HG03558 (cell line): ENCODE measurements at regions not wholly inside any gene's neighbourhood (a gene's known extent, or its start where the extent isn't known, plus 50 kb on each side); places are given as distances from the start of the nearest gene placed in this dataset.

Experiments used
- ATAC-seq: cut with Tn5 transposase; IDR thresholded peaks from one replicate; pipeline ENCODE4 v1.9.1; 2021; ENCODE audit warnings: moderate number of reproducible peaks; ENCODE audit not compliant: unreplicated experiment; ENCODE audit errors: extremely low read depth

GRCh38 chr3:189548053-189548452, 83.1 kb upstream of the TP63 start:
- no peak for ATAC-seq

DNA sequence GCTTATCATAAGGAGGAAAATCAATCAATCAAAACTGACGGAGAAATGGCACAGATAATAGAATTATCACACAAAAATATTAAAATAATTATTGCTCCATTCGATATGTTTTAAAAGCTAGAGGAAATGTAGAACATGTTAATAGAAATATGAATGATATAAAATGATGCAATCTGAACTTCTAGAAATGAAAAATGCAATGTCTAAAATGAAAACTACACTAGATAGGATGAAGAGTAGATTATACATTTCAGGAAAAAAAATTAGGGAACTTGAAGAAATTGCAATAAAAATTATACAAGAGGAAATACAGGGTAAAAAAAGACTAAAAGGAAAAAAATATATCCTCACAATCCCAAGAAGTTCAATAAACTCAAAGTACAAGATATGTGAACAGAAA, 80.2 kb upstream of the TP63 start:
- ATAC-seq: no peak

- no peak for ATAC-seq
Measured at GRCh38 chr3:189554868-189555557, 76.2 kb upstream of the TP63 start.

GRCh38 chr3:189555558-189555881, 75.7 kb upstream of the TP63 start:
- no peak for ATAC-seq

DNA sequence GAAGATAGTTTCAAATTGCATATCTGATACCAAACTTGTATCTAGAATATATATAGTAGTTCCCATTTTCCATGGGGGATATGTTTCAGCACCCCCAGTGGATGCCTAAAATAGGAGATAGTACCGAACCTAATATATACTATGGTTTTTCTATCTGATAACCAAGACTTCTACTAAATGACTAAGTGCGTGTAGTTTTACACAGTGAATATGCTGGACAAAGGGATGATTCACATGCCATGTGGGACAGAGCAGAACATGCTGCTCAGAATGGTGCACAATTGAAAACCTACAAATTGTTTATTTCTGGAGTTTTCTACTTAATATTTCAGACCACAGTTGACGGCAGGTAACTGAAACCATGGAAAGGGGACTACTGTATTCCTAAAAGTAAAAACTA, 73.4 kb upstream of the TP63 start:
- no peak for ATAC-seq

DNA sequence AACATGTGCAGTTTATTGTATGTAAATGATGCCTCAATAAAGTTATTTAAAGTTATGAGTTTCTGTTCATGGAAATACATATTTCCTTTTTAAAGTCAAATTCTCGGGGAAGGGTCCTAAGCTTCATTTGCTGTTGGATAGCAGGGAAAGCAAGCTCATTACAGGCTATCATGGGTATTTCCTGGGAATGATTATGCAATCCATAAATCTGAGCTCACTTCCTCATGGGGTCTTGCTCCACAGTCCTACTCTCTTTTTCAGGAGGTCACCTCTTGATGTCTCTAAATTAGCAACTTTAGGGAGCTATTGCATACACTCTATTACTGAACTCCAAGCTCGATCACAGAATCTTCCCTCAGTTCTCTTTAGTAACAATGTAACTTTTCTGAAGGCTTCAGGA, 69.9 kb upstream of the TP63 start:
- no peak for ATAC-seq

DNA sequence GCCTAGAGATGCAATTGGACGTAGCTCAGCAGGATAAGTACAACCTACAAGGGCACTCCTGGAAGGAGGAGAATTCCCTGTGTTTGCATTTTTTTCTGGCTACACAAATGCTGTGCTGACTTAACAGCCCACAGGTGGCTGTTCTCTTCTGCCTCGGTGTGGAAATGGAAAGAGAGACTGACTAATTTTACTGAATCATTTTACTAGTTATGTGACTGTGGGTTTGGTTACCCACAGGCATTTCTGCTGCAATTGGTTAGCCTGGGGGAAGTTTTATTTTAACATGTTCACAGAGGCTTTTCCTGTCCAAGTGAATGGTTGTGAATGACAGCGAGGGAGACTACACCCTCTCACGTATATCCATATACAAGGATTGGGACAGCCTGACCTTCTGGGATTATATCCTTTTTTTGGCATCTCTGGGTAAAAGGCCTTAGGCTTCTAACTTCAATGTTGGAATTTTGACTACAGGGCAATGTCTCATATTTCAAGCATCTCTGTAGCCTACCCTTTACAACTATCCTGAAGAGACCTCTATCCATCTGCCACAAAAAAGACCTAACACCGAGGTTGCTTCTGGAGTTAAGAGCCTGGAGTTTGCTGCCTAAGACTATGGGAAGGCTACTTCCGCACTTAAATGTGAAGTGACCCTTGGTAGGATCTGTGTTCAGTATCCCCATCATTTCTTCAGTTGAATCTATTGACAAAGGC, 67.2 kb upstream of the TP63 start:
- ATAC-seq: peak; percentile 74

DNA sequence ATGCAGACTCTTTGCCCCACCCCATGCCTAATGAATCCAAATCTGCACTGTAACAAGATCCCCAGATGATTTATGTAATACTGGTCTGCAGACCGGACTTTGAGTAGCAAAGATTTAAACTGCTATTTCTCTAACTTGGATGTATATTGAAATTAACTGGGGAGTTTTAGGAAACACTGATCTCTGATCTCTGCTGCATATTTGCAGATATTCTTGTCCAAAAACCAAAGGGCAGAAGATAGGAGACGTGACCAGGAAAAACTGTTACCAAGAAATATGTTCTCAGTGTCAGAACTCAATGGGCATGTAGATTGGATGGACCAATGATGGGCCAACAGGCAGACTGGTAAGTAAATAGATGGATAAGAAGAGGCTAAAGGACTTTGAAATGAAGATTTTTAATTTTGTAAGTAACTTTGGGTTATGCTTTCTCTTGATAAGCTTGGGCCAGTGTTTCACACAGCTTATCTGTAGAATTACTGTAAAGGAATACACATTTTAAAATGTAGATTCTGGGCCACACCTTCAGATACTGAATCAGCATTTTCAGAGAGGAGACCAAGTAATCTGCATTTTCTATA, 64.5 kb upstream of the TP63 start:
- ATAC-seq: no peak

- ATAC-seq: no peak
Measured at GRCh38 chr3:189567322-189567721, 63.9 kb upstream of the TP63 start.

DNA sequence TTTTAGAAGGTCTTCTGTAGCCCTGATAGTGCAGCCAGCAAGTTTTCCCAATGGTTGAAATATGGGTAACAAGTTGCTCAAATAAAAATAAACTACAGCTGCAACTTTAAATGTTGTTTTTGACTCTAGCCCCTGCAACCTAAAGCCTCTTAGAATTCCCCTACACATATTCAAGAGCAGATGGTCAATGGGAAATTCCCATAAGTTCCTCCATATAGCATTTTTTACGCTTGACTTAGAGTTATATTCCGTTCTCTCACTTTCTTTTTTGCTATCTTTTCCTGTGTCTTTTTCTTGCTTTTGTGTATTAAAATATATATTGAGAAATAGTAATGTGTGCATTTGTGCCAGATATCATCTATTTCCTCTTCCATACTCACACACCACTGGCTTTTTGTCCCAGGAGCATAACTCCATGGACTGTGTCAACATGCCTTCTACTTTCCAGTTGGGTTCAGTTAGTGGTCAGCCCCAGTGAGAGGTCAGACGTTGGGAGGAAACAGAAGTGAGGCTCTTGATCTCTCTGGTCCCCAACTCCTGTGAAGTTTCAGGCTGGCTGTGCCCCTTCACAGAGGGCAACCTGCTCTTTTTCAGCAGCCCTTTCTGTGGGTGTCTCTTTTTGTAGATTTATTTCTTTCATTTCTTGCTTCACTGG, 63.3 kb upstream of the TP63 start:
- no peak for ATAC-seq

GRCh38 chr3:189568961-189569360, 62.2 kb upstream of the TP63 start:
- ATAC-seq: no peak

DNA sequence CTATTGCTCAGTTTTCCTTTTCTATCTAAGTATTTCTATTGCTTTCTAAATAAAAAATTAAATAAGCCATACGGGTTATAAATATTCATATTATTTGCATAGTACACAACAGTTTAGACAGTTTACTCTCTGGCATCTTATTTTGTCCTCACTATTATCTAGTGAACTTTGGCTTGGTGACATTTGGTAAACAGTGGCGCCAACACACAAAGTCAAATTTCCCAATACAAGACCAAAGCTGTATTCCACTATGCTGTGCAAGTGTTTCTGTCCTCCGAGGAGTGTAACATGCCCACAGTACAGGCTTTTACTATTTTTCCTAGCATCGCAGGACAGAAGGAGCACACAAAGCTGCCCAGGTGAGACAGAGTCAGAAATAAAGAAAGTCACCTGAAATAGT, 61.7 kb upstream of the TP63 start:
- no peak for ATAC-seq

GRCh38 chr3:189570916-189571315, 60.3 kb upstream of the TP63 start:
- peak; percentile 48 for ATAC-seq

- ATAC-seq: no peak
Measured at GRCh38 chr3:189572249-189572648, 58.9 kb upstream of the TP63 start.

DNA sequence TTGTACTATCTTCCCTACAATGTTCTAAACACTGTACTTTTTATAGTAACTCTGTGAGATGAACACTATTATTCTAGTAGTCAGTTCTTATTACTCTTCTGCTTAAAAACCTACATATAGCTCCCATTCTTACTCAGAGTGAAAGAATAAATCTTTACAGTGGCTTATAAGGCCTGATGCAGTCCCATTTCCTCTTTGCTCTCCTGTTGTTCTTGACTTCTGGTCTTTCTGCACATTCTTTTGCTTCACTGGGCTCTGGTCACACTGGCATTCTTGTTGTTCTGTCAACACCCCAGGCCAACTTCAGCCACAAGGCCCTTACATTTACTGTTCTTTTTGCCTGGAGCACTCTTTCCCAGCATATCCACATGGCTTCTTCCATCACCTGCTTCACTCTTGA, 58.2 kb upstream of the TP63 start:
- peak; percentile 30 for ATAC-seq

- no peak for ATAC-seq
Measured at GRCh38 chr3:189576486-189576885, 54.7 kb upstream of the TP63 start.

GRCh38 chr3:189577050-189577951, 53.9 kb upstream of the TP63 start:
- ATAC-seq: no peak

DNA sequence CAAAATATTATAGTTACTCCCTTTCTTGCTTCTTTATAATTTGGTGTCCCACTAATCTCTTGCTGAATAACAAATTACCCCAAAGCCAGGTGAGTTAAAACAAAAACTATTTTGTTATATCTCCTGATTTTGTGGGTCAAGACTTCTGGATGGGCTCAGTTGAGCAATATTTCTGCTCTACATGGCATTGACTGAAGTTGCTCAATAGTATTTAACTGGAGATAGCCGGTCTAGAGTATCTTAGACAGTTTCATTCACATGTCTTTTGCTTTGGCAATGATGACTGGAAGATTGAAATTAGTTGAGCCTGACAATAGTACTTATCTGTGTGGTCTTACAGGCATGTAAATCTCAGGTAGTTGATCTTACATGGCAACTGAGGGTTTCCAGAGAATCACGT, 51.0 kb upstream of the TP63 start:
- ATAC-seq: no peak
